IMR-90 (cell line): ENCODE measurements at regions not wholly inside any gene's neighbourhood (a gene's known extent, or its start where the extent isn't known, plus 50 kb on each side); places are given as distances from the start of the nearest gene placed in this dataset.

Source experiments
- ATAC-seq: fragments of 200-7000 bp; cut with Tn5 transposase; 2 replicates; pipeline ENCODE4 v1.9.1; 2020; ENCODE audit warnings: low read depth, mild to moderate bottlenecking, moderate library complexity
- BruUV-seq: library from RNA; stranded (reverse); fragments of 400-500 nt; replicated peaks from 2 replicates; lab custom pipeline; 2021; lab: Mats Ljungman, UMichigan
- CTCF ChIA-PET: fragments of 300-600 bp; formaldehyde crosslinking; extraction: SDS; loops from one replicate; lab custom pipeline; 2021; ENCODE audit warnings: antibody characterized with exemption; lab: Yijun Ruan, JAX
- POLR2A ChIA-PET: fragments of 300-600 bp; sonication (Branson Sonifier 250); formaldehyde crosslinking; loops from one replicate; lab custom pipeline; 2022; ENCODE audit warnings: antibody characterized with exemption; ENCODE audit not compliant: unreplicated experiment; lab: Charles Lee
- DNase-seq: peaks from one replicate; pipeline ENCODE4 v3.0.0; 2013
- H2AFZ ChIP-seq: replicated peaks from 2 replicates; pipeline ENCODE3; 2013; ENCODE audit warnings: low read length, mild to moderate bottlenecking; ENCODE audit not compliant: poor library complexity
- H2AK5ac ChIP-seq: 2 replicates; pipeline ENCODE4 v1.6.1; 2013; ENCODE audit warnings: low read depth, low read length, inconsistent platforms
- H2AK9ac ChIP-seq: replicated peaks from 2 replicates; pipeline ENCODE3; 2013; ENCODE audit warnings: mild to moderate bottlenecking, low read depth, low read length, moderate library complexity; ENCODE audit not compliant: poor library complexity
- H2BK120ac ChIP-seq: 2 replicates; pipeline ENCODE4 v1.6.1; 2013; ENCODE audit warnings: low read depth, low read length, inconsistent platforms
- H2BK15ac ChIP-seq: 3 replicates; pipeline ENCODE4 v1.6.1; 2013; ENCODE audit warnings: low read depth, low read length, inconsistent platforms
- H2BK20ac ChIP-seq: 2 replicates; pipeline ENCODE4 v1.6.1; 2013; ENCODE audit warnings: low read depth, mild to moderate bottlenecking, inconsistent platforms, low read length, moderate library complexity
- H2BK5ac ChIP-seq: 2 replicates; pipeline ENCODE4 v1.6.1; 2013; ENCODE audit warnings: mild to moderate bottlenecking, low read depth, low read length, inconsistent platforms; ENCODE audit not compliant: poor library complexity, severe bottlenecking
- H3K14ac ChIP-seq: replicated peaks from 2 replicates; pipeline ENCODE4 v1.6.1; 2013; ENCODE audit warnings: low read depth, low read length, inconsistent platforms
- H3K18ac ChIP-seq: 2 replicates; pipeline ENCODE4 v1.6.1; 2013; ENCODE audit warnings: low read depth, low read length, control low read depth
- H3K23ac ChIP-seq: 2 replicates; pipeline ENCODE4 v1.6.1; 2013; ENCODE audit warnings: low read depth, low read length, inconsistent platforms
- H3K27ac ChIP-seq: 2 replicates; pipeline ENCODE4 v1.5.1; 2013; ENCODE audit warnings: mild to moderate bottlenecking, control low read depth, low read length; ENCODE audit not compliant: insufficient read depth
- H3K27me3 ChIP-seq: 2 replicates; pipeline ENCODE4 v1.6.1; 2013; ENCODE audit warnings: low read length; ENCODE audit not compliant: control insufficient read depth, insufficient read depth
- H3K36me3 ChIP-seq: 2 replicates; pipeline ENCODE4 v1.6.1; 2013; ENCODE audit warnings: low read length, mixed read lengths; ENCODE audit not compliant: control insufficient read depth, insufficient read depth
- H3K4ac ChIP-seq: 2 replicates; pipeline ENCODE4 v1.6.1; 2013; ENCODE audit warnings: low read depth, low read length, inconsistent platforms
- H3K4me1 ChIP-seq: 2 replicates; pipeline ENCODE4 v1.6.1; 2013; ENCODE audit warnings: low read length, mixed read lengths; ENCODE audit not compliant: control insufficient read depth, insufficient read depth
- H3K4me2 ChIP-seq: 2 replicates; pipeline ENCODE4 v1.6.1; 2013; ENCODE audit warnings: low read depth, mild to moderate bottlenecking, control low read depth, low read length, moderate library complexity
- H3K4me3 ChIP-seq: 2 replicates; pipeline ENCODE4 v1.5.1; 2013; ENCODE audit warnings: low read depth, mild to moderate bottlenecking, control low read depth, low read length, moderate library complexity; ENCODE audit not compliant: insufficient read depth
- H3K56ac ChIP-seq: 2 replicates; pipeline ENCODE4 v1.6.1; 2013; ENCODE audit warnings: low read length, inconsistent platforms; ENCODE audit not compliant: insufficient read depth; ENCODE audit errors: extremely low read depth
- H3K79me1 ChIP-seq, 2 experiments: 2 replicates each; pipeline ENCODE4 v1.6.1; 2013; ENCODE audit warnings: low read length in 2 of 2, inconsistent platforms in 1 of 2, low read depth in 1 of 2
- H3K9ac ChIP-seq: 2 replicates; pipeline ENCODE4 v1.6.1; 2013; ENCODE audit warnings: low read depth, low read length, control low read depth
- H3K9me1 ChIP-seq: 2 replicates; pipeline ENCODE4 v1.6.1; 2013; ENCODE audit warnings: low read length, inconsistent platforms; ENCODE audit not compliant: insufficient read depth
- H3K9me3 ChIP-seq: 2 replicates; pipeline ENCODE4 v1.6.1; 2013; ENCODE audit warnings: low read length; ENCODE audit not compliant: control insufficient read depth, insufficient read depth
- H4K20me1 ChIP-seq: 2 replicates; pipeline ENCODE4 v1.6.1; 2013; ENCODE audit warnings: low read length, inconsistent platforms; ENCODE audit not compliant: insufficient read depth
- H4K5ac ChIP-seq: 2 replicates; pipeline ENCODE4 v1.6.1; 2013; ENCODE audit warnings: mild to moderate bottlenecking, low read depth, low read length, control low read depth
- H4K8ac ChIP-seq, 2 experiments: 2 replicates each; pipeline ENCODE4 v1.6.1; 2013; ENCODE audit warnings: low read depth in 2 of 2, low read length in 2 of 2, control low read depth in 1 of 2, inconsistent platforms in 1 of 2
- H4K91ac ChIP-seq: 2 replicates; pipeline ENCODE4 v1.6.1; 2013; ENCODE audit warnings: low read depth, low read length, inconsistent platforms; ENCODE audit not compliant: insufficient read depth
- CTCF ChIP-seq: conservative IDR thresholded peaks from 2 replicates; pipeline ENCODE4 v1.5.1; 2012; ENCODE audit warnings: mild to moderate bottlenecking, low read depth, low read length, improper control_type of control experiment
- FOS ChIP-seq: fragments of 150-350 bp; IDR thresholded peaks from 2 replicates; pipeline ENCODE4 v1.6.1; 2016; ENCODE audit warnings: low read depth, low read length
- RFX5 ChIP-seq: IDR thresholded peaks from 2 replicates; pipeline ENCODE4 v1.8.0; 2012; ENCODE audit warnings: low read depth, mild to moderate bottlenecking, low read length, moderate library complexity
- WGBS, 2 experiments: methylation state at CpG; one replicate each; pipeline versions ENCODE4 v1.1.5 to v1.1.7; 2013; ENCODE audit warnings: missing lambda C conversion rate in 2 of 2; ENCODE audit not compliant: insufficient read length in 1 of 2; ENCODE audit errors: extremely low coverage in 2 of 2; 5-methylcytosine and 5-hydroxymethylcytosine counted together
- dilution Hi-C: fragments of 300-500 bp; cut with HindIII; formaldehyde crosslinking; loops from one replicate; pipeline ENCODE4 v1.14.3; 2018; ENCODE audit warnings: low sequenced_read_pairs; ENCODE audit not compliant: unreplicated experiment
- in situ Hi-C: fragments of 300-500 bp; cut with MboI; formaldehyde crosslinking; loops from 3 replicates; pipeline ENCODE4 v1.14.3; 2019; ENCODE audit warnings: low sequenced_read_pairs, inconsistent platforms, mixed read lengths
- intact Hi-C: fragments of 100-400 bp; cut with micrococcal nuclease; formaldehyde crosslinking; loops from 2 replicates; pipeline ENCODE4 v1.10.0; 2022
- TF ChIP-seq, protein P1 (sequence below): fragments of 150-350 bp; IDR thresholded peaks from 2 replicates; pipeline ENCODE4 v1.6.1; 2016; ENCODE audit warnings: low read depth, mild to moderate bottlenecking, low read length, moderate library complexity, borderline replicate concordance

- TF ChIP-seq, protein P1, sequence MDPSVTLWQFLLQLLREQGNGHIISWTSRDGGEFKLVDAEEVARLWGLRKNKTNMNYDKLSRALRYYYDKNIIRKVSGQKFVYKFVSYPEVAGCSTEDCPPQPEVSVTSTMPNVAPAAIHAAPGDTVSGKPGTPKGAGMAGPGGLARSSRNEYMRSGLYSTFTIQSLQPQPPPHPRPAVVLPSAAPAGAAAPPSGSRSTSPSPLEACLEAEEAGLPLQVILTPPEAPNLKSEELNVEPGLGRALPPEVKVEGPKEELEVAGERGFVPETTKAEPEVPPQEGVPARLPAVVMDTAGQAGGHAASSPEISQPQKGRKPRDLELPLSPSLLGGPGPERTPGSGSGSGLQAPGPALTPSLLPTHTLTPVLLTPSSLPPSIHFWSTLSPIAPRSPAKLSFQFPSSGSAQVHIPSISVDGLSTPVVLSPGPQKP = no peak
- no peak for TF ChIP-seq FOS
Measured at GRCh38 chr19:29328586-29328985, 115.6 kb upstream of the UQCRFS1 start (continued).

DNA sequence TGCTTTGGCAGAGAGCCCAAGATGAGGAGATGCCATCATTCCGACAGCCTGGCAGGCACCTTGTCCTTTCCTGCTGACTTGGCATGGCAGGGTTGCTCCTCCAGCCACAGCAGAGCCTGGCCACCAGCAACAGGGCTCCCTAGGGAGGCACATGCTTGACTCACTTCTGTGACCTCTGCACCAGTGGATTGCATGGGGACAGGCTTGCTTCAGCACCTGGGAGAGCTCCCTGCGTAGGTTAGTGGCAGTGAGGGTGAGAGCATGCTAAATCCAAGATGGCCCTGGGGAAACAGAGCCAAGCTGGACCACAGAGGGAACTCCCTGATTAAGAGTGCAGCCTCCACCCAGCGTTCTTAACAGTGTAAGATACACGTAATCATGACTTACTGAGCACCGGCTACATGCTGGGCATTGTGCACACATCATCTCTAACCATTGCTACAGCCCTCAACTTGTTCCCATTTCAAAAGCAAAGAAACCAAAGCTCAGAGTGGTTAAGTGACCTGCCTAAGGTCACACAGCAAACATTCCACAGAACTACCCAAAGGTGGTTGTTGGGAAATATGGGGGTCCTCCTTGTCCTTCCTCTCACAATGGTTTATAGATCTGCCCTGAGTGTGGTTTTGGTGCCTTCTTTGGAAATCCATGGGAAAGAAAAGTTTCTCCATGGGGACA, 116.6 kb upstream of the UQCRFS1 start:
- H3K23ac ChIP-seq = no peak overlapping the region
- H2BK20ac ChIP-seq = no peak overlapping the region
- no peaks in the 10 kb centered on the region for H3K36me3 ChIP-seq
- dilution Hi-C loops = no loop called here
- no peak overlapping the region for H3K18ac ChIP-seq
- no peak overlapping the region for H4K5ac ChIP-seq
- in situ Hi-C loops = no loop called here
- H4K91ac ChIP-seq = no peak overlapping the region
- H2BK120ac ChIP-seq = no peak overlapping the region
- H3K4me3 ChIP-seq = no peak overlapping the region
- no peaks in the 10 kb centered on the region for H3K9me1 ChIP-seq
- ChIA-PET POLR2A (no interaction called here), CTCF (no interaction called here)
- H2AK5ac ChIP-seq = no peak overlapping the region
- no peak overlapping the region for H3K9ac ChIP-seq
- H2AFZ ChIP-seq = no peak overlapping the region
- H3K14ac ChIP-seq = no peak overlapping the region
- H3K9me3 ChIP-seq = peaks cover 13% of the 10 kb centered on the region
- WGBS, 2 experiments = 38% methylated on average over 2 of the region's 5 CpGs; no CpG with 5 or more reads in 1 of the 2 experiments
- no peaks in the 10 kb centered on the region for H4K20me1 ChIP-seq
- no peak overlapping the region for H2BK5ac ChIP-seq
- H3K56ac ChIP-seq = no peak overlapping the region
- H3K4me1 ChIP-seq = no peaks in the 10 kb centered on the region
- no peaks in the 10 kb centered on the region for H3K27me3 ChIP-seq
- no peak overlapping the region for H2BK15ac ChIP-seq
- intact Hi-C loops = no loop called here
- H4K8ac ChIP-seq = no peak overlapping the region
- H3K27ac ChIP-seq = no peak overlapping the region
- no peak overlapping the region for H2AK9ac ChIP-seq
- DNase-seq (no peak), ATAC-seq (no peak)
- TF ChIP-seq FOS (no peak), CTCF (no peak), RFX5 (no peak)
- TF ChIP-seq, protein P1 = no peak
- H3K4me2 ChIP-seq = no peak overlapping the region
- H3K4ac ChIP-seq = no peak overlapping the region
- no peaks in the 10 kb centered on the region for H3K79me1 ChIP-seq
- BruUV-seq = no TSS peak
